ENCODE measurements at regions not wholly inside any gene's neighbourhood (a gene's known extent, or its start where the extent isn't known, plus 50 kb on each side); places are given as distances from the start of the nearest gene placed in this dataset.

DNA sequence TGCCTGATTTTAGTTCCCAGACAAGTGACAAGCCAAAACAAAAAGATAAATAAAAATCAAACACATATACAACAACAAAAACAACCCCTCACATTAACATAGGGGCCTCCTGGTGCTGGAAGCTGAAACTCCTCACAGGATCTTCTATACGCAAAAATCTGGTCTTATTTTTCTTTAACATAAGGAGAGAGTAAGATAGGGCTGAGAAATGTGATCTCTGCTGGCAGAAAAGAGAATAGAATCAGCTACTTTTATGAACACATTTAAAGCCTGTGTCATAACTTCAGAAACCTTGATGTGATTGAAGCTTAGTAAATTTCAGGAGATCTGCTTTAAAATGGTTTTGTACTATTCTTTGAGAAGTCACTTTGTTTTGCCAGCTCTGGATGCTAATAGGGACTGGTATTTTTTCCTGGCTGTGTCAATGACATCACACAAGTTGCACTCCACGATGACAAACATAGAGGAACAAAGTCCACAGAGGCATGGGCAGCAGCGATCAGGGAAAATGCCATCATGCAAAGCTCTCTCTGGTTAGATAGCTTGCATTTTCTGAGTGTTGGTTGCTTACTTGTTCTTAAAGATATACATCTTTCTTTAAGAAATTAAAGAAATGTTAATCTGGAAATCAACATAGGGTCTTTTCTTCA is 176.6 kb upstream of the SP4 start:
- peak; percentile 89 for DNase-seq

DNA sequence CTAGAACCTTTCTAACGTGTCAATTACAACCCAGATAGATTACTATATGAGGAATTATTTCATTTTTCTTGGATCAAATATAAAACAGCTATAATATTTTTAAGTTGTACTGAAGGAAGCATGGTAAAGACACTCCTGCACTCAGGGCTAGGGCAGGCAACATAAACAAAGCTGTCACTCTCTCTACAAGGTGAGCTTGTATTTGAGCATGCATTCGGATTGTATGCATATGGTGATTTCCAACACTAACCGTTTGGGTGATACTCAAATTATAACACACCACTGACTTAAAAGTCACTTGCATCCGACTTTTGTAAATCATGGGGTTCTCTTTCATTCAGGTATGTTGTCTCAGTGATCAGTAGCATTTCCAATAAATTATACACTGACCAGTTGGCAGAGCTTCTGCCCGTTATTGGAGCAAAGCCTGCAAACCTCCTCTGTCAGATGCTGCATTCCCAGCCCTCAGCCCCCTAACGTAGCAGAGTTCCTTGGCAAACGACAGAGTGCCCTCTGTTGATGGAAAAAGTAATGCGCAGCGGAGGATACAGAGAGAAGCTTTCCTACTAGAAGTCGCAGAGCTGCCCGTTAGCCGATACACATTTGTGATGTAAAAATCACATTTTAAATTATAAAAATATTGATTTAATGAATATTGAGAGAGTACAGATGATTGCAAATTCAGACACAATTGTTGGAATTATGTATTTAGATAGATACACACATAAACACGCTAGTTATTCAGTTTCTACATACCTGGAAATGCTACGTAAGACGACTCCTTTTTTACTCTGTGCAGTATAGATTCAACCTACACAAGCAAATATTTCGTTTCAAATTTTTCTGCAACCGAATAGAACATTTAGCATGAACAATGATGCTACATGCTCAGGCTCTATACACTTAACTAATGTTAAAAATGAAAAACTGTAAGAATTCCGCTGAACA is 173.9 kb upstream of the SP4 start:
- DNase-seq: peak; percentile 99

DNA sequence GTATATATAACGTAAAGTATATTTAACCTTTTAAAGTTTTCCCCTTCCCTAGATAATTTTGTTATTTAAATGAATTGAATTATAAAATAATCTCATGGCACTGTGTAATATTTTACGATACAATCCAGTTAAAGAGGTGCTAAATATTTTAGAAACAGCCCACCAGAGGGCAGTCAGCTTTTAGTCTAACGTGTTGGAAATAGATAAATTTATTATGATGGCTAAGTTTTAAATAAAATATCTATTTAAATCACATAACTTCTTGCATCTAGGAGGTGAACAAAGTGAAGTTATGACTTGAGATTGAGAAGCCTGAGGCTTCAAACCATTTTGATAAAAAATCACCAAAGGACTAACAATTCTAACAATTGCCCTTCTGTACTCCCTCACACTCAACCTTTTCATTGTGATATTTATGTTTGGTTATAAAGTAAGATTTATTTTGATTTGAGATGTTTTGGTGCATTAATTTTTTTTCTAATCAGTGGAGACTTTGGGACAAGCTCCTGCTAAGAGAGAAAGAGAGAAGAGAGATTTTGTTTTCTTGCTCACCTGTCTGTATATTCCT is 171.5 kb upstream of the SP4 start:
- DNase-seq: peak; percentile 84

DNA sequence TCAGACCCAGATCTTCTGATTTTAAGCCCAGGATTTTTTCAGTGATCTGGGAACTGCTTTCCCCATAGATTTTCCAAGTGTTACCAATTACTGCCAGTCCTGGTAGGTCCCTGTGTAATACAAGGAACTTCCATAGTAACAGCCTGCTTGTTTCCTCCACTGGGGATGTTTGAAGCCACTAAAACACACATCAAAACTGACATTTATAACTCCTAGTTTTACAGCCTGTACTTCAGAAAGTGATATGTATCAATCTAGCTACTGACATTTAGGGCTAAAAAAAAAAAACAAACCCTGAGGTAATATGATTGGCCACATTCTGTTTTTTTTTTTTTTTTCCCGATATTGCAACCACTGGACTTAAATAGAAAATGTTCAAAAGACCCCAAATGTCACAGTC is 166.9 kb upstream of the SP4 start:
- DNase-seq: no peak

DNA sequence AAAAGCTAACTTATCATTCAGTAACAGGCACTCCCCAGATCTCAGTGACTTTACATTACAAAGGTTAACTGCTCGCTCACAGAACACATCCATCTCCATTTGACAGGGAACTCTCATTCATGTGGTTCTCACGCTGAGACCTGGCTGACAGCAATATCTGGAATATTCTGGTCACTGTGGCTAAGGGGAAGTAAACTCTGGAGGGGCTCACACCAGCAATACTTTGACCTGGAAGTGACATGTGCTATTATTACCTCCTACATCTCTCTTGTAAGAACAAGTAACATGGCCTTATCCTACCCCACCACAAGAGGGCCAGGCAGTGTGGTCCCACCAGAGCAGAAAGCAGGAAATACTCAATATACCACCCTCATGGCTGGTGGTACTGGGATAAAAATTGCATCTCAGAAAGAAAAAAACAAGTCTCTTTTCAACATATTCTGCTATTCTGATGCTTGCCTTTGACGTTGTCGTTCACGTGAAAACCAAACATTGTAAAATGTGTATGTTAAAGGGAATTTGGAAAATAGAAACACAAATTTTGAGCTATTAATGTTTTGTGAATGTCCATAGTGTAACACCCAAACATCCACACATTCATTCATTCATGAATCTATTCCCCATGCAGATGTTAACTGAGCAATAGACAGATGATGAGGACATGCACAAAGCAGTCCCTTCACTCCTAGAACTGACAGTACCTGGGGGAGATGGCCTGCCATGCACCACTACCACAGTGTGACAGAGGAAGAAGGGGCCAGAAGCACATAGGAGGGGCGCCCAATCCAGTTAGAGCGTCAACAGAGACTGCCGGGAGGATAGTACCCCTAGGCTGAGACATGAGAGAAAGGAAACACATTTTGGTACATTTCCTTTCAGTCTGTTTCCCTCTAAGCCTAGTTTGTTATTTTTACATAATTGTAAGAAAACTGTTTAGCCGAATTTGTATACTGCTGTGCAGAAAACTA is 166.0 kb upstream of the SP4 start:
- DNase-seq: peak; percentile 84

DNA sequence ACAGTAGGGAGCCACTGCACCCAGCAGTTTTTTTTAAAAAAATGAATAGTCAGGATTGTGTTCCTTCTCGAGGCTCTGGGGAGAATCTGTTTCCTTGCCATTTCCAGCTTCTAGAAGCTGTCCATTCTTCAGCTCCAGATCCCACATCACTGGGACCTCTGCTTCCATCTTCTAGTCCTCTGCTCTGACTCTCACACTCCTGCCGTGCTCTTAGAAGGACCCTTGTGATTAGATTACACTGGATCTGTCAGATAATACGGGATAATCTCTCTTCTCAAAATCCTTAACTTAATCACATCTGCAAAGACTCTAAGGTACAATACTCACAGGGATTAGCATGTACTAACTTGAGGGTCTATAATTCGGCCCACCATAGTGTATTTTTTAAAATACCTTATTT is 158.9 kb upstream of the SP4 start:
- no peak for DNase-seq

DNA sequence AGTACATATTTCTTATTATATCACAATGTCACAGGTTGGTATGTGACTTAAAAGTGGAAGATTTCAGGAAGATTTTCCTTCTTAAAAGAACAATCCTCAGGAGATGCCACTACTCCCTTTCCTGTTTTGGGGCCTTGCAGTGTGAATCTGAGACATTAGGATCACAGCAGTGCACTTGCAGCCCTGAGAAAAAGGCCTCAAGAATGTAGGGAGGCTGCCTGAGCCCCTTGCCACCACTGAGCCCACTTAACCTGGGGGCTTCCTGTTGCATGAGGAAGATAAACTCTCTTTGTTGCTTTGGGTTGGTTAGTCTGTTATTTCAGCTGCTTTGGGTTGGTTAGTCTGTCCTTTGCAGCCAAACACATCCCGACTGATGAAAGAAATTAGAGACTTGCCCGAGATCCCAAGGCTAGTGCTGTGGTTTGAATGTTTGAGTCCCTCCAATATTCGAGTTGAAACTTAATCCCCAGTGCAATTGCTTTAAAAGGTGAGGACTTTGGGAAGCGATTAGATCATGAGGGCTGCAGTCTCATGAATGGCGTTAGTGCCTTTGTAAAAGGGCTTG is 151.3 kb upstream of the SP4 start:
- DNase-seq: no peak

DNA sequence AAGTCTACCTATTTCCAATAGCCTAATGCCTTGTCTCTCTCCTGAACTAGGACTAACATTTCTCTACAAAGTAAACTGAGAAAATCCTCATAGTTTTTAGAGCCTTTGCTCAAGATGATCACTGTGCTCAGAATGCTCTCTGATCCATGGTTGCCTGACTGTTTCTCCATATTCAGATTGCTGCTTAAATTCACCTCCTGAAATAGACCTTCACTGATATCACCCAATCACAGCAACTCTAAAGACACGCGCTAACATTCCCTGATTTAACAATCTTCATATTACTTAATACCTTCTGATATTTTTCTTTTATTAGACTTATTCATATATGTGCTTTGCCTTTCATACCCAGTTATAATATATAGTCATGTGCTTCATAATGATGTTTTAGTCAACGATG is 148.9 kb upstream of the SP4 start:
- no peak for DNase-seq

DNA sequence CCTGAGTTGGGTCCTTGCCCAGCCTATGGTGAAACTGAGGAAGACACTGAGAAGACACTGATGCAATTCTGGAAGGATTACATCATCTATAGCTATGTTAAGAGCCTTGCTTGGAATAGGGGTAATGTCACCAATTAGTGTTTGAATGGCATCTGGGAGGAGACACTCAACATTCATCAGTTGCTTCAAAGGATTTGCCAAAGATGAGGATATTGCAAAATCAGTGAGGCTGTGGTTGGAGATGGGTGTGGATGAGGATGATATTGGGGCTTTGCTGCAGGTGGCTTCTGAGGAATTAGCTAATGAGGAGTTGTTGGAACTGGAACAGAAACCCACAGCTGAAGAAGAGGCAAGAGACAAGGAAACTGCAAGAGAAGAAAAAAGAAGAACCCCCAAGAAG is 146.7 kb upstream of the SP4 start:
- DNase-seq: no peak

DNA sequence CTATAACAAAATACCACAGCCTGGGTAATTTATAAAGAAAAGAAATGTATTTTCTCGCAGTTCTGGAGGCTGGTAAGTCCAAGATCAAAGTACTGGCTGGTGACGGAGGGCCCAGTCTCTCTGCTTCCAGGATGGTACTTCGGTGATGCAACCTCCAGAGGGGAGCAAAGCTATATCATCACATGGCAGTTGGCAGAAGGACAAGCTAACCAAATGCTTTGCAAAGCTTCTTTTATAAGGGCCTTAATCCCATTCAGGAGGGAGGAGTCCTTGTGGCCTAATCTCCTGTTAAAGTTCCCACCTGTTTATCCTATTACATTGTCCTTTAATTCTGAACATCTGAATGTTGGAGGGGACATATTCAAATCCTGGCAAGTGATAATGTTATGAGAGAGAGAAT is 134.1 kb upstream of the SP4 start:
- no peak for DNase-seq

DNA sequence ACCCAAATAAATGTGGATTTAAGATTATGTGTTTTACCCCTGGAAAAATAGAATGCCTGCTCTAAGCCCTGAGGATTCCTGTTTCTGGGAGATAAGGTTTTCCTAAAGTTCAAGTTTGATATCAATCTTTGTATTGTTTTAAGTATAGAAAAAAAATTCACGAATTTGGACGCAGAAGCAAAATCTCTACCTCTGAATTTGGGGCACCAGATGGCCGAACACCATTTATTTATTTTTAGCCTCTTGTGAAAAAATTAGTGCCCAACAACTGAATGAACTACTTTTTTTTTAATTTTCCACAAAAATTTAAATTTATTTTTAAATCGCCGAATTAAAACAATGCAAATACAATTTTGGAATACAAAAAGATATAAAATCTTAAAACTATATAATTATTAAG is 128.1 kb upstream of the SP4 start:
- DNase-seq: no peak

DNA sequence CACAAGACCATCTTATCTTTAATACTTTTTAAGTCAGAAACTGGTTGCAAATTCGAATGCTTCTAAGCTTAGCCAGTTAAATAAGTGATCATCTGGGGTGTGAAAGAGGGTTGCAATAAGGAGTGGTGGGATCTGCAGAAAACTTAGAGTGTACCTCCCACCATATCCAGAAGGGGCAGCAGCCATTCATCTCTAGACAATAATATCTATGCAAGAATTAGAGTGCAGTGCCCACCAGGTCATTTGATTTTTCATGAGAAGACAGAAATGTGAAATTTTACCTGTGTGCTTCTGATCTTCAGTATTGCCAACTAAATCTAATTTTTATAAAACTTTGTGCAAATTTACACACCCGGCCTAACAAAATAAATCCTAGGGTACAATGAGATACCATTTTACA is 127.2 kb upstream of the SP4 start:
- peak; percentile 57 for DNase-seq

DNA sequence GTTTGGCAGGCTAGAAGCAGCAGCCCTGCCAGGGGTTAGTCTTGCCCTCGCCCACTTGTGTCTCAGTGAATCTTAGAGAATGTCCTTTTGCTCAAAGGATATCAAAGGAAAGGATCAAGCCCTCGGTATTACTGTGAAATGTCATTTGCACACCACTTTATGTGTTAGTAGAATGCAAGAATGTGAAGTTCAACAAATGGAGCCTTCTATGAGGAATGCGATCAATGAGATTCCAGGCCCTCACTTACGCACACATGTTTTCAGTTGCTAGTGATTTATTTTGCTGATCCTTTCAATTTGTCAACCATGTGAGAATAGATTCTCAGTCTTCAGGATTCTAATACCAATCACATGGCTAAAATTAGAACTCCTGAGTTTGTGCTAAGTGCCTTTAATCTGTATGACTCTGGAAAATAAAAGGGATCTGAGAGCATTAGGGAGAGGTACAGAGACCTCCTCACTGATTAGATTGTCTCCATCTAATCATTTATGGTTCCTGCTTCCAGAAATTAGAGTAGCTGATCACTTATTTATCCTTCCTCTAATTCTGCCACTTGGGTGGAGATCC is 123.0 kb upstream of the SP4 start:
- no peak for DNase-seq

DNA sequence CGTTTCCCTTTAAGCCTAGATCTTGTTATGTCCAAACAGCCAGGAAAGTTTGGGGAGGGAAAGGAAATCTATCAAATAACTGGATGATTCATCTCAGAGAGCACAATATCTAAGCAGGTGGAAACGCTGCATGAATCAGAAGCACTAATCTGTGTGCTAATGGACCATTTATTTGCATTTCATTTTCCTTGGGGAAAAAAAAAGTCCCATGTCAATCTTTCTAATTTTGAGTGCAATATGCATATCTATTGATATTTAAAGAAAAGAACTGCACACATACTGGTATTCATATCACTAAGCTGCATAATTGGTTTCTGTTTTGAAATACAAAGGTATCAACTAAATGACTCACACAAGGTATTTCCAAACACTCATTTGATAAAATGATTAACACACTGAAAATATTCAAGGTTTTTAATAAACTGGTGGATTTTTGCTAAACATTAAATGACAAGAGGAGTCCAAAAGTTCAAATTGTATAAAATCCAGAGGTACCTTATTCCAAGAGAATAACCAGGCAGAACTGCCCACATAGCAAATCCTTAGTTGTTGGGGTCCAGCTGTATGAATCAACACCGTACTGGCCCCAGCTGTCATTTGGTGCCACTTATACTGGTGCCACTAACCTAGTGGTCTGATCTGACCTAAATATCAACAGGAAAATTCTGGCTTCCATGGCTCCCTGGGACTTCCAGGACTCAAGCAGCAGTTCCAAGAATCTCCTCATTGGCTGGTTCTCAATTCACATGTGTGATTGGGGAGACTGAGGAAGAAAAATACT is 122.2 kb upstream of the SP4 start:
- peak; percentile 85 for DNase-seq

DNA sequence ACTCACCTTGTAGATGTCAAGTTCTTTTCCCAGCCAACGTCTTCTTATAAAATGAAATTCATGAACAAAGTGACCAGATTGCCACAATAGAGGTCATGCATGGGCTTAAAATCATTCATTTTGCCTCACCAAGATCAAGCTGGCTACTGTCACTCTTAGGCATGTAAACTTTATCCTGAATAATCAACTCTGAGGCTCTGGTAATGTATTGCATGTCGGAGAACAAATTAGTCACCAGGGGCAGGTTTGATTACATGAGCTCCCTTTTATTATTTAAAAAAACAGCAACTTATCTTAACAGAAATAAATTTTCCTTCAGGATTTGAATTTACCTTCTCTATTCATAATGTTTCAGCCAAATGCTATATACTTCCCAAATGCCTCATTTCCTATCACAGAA is 112.9 kb upstream of the SP4 start:
- DNase-seq: no peak

DNA sequence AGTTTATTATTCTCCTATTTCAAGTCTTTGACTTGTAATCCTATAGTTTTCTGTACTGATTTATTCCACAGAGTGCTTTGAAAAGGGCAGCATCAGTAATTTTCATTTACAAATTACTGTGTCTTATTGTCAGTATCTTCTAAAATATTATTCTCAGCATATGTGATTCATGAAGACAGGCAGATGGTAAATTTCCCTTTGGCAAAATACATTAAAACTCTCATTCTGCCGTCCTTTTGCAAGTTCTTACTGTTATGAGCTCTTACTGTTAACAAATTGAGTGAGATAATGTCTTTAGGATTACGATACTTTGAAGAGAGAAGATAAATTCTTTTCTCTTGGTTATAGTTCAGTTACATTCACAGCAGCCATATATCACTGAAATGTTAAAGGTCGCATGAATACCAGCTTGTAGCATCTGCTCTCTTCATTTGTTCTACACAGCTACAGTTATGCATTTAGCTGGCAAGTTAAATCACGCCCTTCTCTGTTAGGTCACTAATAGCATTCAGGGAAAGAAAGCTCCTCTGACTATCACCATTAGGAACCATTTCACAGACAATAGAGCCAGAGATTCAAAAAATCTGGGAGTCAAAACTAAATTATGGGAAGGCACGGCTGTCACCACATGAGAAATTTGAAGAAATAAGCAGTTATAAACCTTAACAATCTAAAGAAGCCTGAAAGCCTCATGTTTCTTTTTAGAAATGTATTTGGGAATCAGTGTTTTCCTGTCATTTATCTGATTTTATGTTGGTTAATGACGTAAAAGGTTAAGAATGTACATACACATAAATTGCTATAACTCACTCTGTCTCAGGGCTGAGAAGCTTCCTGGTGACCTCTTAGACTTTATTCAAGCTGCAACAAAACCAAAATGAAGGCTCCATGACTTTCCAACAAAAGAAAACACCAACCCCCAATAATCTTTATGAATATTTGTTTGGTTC is 109.6 kb upstream of the SP4 start:
- peak; percentile 99 for DNase-seq

DNA sequence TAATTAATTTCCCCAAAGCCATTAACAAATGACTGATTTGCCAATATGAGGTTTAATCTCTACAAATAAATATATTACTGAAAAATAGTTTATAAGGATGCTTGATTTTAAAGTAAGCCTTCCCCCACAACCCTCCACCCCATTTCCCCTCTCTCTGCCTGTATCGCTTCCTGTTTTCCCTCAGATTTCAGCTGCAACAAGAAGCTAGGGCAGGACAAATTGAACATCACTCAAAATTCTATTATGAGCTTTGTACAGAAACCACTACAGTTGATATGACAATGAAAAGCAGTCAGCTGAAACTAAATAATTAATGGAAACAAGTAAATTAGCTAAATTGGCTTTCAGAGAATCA is 109.0 kb upstream of the SP4 start:
- no peak for DNase-seq

DNA sequence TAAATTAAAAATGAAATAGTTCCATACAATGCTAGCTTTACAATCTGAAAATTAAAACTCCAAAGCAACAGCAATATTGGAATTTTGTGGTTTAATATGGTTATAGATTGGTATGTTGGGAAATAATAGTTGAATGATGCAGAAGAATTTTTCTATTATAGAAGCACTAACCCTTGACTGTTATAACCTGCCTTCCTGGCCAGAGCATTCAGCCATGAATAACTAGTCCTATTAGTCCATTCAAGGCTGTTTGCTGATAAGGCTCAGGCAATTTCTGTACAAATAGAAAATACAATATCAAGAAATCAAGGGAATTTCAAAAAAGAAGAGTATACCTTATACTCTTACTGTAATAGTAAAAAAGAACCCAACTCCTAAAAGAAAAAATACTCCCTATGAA is 101.6 kb upstream of the SP4 start:
- no peak for DNase-seq

DNA sequence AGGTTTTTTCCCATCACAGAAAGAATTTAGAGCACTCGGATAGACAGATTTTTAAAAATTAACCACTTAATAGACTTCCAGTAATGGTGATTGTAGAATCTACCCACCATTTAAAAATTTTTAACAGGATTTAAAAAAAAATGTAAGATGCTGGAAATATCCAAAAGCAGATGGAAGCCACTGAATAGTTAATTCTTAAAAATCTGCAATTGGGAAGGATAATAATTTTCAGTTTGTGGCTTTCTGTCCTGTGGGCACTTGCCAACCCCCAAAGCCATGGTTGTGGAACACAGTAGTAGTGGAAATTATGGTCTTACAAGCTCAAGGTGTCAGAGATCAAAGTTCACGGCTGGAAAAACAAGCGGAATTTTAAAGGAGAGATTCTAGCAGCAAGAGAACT is 101.0 kb upstream of the SP4 start:
- no peak for DNase-seq
